NCI-H2171 treated with DMSO at 0.1 percent for 48 hours (cell line): ENCODE measurements at regions not wholly inside any gene's neighbourhood (a gene's known extent, or its start where the extent isn't known, plus 50 kb on each side); places are given as distances from the start of the nearest gene placed in this dataset.
"Not testable (repeated sequence)": the region's sequence is repeated elsewhere in the genome, so short reads cannot be mapped to it uniquely, and the experiment has no call there.

Source experiments
- DNase-seq: peaks from one replicate; lab custom pipeline; 2025; lab: John Stamatoyannopoulos, UW

DNA sequence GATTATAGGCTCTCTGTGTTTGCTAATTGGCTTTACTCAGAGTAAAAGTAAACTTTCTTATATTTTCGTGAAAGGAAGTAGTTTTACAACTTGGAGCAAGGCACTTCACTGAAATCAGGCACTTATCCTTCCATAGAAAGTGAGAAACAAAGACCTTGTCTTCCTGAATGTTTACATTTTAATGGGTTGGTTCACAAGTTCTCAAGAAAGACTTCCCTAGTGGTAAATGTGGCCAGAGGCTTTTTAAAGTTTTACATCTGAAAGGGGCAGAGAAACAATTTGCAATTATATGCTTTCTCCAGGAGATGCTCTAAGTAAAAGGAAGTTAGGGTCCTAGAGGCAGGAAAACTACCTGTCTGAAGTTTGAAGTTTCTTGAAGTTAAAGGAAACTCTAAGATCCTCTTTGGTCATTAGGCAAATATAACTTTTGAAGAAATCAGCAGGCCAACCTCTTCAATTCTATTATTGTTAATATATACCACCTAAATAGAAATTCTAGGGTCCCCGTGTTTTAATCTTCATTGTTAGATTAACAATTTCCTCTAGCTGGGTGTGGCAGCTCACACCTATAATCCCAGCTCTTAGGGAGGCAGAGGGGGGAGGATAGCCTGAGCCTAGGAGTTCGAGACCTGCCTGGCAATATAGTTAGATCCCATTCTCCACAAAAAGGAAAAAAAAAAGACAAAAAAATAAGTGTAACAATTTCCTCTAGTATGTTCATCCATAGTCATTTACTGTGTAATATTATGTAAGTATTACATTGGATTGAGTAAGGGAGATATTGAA, 644.9 kb upstream of the FOXG1 start:
- no peak for DNase-seq

GRCh38 chr14:28130610-28131284, 635.8 kb upstream of the FOXG1 start:
- DNase-seq = no peak

DNA sequence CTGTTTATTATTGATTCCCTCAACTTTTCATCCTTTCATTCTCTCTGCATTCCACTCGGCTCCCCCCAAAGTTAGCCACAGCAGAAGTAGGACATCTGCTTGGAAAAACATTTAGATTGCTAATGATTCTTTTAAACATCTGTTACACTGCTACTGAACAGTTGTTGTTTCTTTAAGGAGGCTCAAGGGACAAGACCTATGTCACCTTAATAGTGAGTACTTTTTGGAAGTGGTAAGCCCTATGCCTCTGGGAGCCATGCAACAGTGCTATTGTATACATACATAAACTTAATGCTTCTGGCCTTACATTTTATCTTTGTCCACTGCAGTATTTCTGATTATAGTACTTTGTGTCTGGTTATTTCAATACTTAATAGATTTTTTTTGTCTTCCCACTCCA, 628.2 kb upstream of the FOXG1 start:
- peak; percentile 4 for DNase-seq

GRCh38 chr14:28141662-28142061, 624.9 kb upstream of the FOXG1 start:
- no peak for DNase-seq

- DNase-seq = no peak
Measured at GRCh38 chr14:28142400-28143015, 624.1 kb upstream of the FOXG1 start.

DNA sequence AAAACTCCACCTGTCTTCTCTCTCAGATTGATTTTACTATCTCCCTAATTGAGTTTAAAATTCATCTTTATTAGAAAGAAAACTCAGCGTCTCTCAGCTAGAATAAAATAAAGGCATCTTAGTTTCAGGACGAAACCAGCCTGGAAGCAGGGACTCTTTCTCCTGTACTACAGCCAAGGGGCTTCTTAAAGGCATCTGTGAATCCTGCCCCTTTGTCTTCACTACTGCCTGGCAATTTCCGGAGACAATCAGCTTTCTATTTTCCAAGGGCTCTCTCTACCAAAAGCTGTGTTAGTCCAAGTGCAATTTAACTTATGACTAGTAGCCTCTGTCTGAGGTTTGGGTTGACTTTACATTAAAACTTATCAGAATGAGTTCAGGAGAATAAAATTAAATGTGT, 623.3 kb upstream of the FOXG1 start:
- DNase-seq = no peak

DNA sequence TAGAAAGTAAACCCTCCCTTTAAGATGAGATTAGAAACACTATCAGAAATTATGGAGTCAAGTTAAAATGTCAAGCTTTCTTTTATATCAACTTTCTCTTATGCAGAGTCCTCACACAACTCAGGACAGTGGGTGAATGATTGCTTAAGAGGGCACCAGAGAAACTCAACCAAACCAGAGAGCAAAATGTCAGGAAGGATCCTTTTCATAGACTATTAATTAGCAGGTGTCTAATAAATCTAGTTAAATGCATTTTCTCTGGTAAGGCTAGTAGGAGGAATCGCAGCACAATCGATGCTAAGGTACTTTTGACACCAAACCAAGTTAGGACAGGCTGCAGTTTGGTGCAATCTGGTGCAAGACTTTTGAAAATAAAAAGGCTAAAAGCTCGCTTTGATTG, 614.7 kb upstream of the FOXG1 start:
- DNase-seq = no peak

DNA sequence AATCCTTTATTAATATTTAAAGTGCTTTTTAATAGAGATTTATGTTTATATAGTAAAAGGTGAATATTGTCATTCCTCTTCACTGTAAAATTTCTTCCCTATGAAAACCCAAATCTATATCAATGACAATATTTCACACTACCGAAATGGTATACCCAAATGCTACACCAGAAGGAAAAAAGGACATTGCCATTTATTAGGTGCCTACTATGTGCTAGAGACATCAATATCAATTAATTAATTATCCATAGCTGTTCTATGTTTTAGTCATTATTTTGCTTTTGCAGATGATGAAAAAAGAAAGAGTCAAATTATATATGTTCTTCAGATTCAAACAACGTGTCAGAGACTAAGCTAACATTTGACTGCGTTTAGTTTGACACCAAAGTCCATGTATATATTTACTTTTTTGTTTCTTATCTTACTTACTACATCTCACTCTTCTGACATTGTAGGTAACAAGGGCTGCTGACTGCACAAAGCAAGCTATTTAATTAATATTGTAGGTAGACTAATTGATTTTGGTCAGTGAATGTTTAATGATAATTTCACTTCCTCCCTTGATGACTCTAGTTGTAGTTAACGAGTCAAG, 614.0 kb upstream of the FOXG1 start:
- DNase-seq = no peak

- no peak for DNase-seq
Measured at GRCh38 chr14:28157289-28157869, 609.2 kb upstream of the FOXG1 start.

DNA sequence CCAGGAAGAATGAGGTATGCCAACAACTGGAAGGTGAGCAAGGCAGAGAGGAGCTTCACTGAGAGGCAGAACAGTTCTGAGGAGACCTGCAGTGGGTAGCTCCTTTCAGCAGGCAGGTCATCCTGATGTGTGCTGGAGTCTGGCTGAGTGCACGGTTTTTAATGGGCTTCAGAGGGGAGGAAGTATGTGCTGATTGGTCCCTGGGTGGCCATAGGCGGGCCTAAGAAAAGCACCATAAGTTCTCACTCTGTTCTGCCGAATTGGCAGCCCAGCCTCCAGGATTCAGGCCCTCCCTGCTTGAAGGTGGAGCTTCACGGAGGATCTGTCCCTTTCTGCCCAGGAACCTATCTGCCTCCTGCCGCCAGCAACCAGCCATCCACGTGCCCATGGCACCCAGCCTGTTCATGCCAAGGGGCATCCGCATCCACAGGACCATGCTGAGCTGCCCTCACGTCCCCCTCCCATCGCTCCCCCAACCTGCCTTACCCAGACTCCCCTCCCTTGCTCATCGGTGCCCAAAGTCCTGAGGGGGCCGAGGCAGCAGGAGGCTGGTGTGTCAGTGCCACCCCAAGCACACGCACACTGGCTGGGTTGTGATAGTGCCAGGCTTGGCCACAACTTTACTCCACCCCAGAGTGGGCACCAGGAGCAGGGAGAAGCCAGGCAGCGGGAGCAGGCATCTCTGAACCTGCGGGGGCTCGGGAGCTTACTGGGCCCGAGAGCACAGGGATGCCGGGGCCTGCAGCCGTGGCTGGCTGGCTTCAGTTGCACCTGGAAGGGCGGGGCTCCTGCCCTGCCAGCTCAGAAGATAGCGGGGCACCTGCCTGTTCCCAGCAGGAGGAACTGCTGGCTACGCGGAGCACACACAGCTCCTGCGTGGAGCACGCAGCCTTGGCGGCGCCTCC, 608.4 kb upstream of the FOXG1 start:
- DNase-seq = no peak

DNA sequence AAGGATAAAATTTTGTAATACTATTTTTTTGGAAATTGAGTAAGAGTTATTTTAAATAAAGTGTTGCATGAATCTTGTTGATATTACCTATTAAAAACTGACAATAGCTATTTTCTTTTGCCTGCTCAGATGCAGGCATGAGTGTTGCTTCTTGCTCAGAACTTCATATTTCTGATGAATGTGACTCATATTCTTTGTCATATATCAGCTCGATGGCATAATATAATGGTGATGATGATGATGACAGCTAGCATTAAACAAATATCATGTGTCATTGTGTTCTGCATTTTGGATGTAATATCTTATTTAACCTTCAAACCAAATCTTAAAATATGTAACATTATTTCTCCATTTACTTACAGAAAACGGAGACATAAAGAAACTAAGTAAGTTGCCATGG, 605.5 kb upstream of the FOXG1 start:
- DNase-seq = no peak

GRCh38 chr14:28163233-28163632, 603.4 kb upstream of the FOXG1 start:
- no peak for DNase-seq

- no peak for DNase-seq
Measured at GRCh38 chr14:28163897-28164296, 602.7 kb upstream of the FOXG1 start.

GRCh38 chr14:28187902-28188830, 578.4 kb upstream of the FOXG1 start:
- not testable (repeated sequence) for DNase-seq

DNA sequence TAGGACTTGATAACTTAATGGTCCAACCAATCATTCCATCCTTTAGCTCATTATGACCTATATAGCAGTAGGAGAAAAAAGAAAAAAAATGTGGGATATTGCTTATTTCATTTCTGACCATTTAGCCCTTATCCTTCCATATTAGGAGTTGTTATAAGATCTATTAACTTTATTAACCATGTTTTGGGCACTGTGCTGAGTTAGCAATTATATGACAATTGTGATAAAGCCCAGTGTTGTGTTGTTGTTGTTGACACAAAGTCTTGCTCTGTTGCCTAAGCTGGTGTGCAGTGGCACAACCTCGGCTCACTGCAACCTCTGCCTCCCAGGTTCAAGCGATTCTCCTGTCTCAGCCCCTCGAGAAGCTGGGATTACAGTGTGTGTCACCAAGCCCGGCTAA, 569.7 kb upstream of the FOXG1 start:
- no peak for DNase-seq

- DNase-seq = no peak
Measured at GRCh38 chr14:28220391-28220790, 546.2 kb upstream of the FOXG1 start.

DNA sequence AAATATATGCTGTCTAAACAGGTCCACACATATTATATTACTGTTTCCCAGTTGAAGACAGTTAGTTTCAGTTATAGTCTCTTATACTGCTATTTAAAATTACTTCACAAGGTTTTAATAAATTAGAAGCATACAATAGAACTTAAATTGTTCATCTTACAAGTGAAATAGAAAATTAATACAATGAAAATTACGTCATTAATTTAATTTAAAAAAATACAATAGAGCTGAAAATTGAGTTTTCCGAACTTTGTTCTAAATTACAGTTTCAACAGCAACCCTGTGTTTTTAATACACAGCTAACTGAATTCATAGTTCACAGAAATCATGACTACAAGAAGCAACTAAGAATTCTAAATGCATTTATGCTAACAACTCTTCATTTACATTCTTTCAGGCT, 525.7 kb upstream of the FOXG1 start:
- DNase-seq = no peak

- DNase-seq = no peak
Measured at GRCh38 chr14:28242895-28243294, 523.7 kb upstream of the FOXG1 start.

- no peak for DNase-seq
Measured at GRCh38 chr14:28243600-28243999, 523.0 kb upstream of the FOXG1 start.

GRCh38 chr14:28245216-28245615, 521.4 kb upstream of the FOXG1 start:
- DNase-seq = no peak
